Hepatocyte (in vitro differentiated cells): ENCODE measurements at regions not wholly inside any gene's neighbourhood (a gene's known extent, or its start where the extent isn't known, plus 50 kb on each side); places are given as distances from the start of the nearest gene placed in this dataset.

Experiments
- CTCF ChIP-seq: fragments of 200-600 bp; sonication (generic); IDR thresholded peaks from 2 replicates; pipeline ENCODE4 v1.5.1; 2016; ENCODE audit warnings: antibody characterized with exemption, mild to moderate bottlenecking; ENCODE audit not compliant: poor library complexity
- EZH2 ChIP-seq: fragments of 200-600 bp; sonication (generic); IDR thresholded peaks from 2 replicates; pipeline ENCODE4 v1.6.1; 2016; ENCODE audit warnings: antibody characterized with exemption, mild to moderate bottlenecking, borderline replicate concordance

DNA sequence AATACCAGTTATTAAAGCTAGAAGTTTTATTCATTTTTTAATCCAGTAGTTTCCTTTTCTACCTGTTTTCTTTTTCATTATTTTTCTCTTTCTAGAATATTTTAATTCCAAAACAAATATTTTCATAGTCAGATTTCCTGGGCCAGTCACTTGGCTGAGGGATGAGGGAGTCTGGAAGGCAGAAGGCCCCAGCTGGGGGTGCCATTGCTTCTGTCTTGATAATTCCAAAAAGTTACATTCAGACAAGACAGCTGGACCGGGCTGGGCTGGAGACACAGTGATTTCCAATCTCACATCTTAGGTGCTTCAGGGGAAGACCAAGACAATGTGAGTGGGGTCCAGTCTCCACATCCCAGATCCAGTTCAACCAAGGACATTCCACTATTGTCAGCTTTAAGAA, 263.5 kb downstream of the TMA16 start:
- no peak for TF ChIP-seq CTCF
- TF ChIP-seq EZH2: no peak
